ENCODE measurements at regions not wholly inside any gene's neighbourhood (a gene's known extent, or its start where the extent isn't known, plus 50 kb on each side); places are given as distances from the start of the nearest gene placed in this dataset.

DNA sequence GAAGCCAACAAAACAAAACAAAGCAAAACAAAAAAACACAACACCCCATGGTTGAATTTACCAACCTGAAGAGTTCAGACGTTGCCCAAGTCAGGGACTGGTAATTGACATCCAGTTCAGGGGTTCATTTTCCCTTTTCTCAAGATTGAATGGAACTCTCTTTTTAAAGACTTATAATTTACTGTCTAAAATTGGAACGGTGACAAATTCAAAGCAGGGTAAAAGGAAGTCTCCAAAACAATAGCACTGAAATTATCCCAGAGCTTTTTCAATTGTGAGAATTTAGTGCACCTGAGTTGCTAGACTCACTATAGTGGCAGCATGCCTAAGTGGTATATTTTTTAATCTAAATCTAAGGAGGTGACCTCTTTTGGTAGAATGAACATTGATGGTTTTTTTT is 90.9 kb upstream of the PREP start:
- H3K4me1 ChIP-seq = peaks cover 11 to 17% of the 10 kb centered on the region in 2 donors
- ATAC-seq (no peak), DNase-seq (no peak)
- intact Hi-C loops (cut with DNase I; ENCODE audit: low total_unique reads) = no loop called here
- TF ChIP-seq CTCF (IDR thresholded peaks at IDR 0.05 in 4 of 5, conservative IDR thresholded peaks at IDR 0.05 in 1 of 5) (no peak), POLR2A (IDR thresholded peaks at IDR 0.05) (no peak)
- H3K36me3 ChIP-seq = no peaks in the 10 kb centered on the region
- no peak overlapping the region for H3K4me3 ChIP-seq
- H3K27me3 ChIP-seq = no peaks in the 10 kb centered on the region
- peak overlapping the region in 1 of 4 donors; percentile 10 for H3K27ac ChIP-seq
- H3K9me3 ChIP-seq = no peaks in the 10 kb centered on the region
- in situ Hi-C loops (cut with MboI; ENCODE audit: low sequenced_read_pairs in 4 of 4) = no loop called here

DNA sequence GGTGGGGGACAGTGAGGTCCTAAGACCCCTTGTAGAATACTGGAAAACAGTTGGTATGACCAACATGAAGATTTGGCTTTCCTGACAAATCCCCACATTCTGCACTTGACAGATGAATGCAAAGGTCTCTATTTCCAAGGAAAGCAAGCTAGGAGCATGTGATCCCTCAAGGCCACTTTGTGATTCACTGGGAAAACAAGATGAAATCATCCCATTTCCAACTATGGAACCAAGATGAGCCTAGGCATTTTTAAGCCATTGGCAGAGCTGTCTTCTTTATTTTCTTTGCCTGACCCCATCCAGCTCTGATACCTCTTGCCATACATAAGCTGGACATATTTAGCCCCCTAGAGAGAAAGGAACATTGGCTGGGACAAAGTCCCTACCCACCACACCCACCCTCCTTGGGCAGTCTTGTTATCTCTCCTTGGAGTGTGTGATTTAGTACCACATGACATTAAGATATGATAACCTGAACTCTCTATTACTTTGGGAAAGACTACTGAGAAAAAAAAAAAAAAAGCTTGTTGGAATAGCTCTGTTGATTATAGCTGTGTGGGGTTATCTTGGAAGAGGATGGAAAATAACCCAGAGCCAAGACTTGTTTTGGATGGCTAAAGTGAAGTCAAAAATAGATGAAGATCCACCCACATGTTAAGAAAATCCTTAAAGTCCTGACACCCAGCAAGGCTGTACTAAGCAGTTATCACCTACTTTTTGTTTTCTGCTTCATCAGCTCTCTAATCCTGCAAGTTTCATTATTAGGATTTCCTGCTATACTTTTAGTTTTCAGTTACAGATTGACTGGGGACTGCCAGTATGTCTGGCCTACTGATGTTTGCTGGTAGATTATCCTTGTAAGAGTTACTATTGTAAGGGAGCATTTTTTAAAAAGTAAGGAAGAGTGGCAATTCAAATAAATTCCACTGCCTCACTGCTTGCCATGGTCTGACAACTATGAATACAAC is 90.1 kb upstream of the PREP start:
- ATAC-seq = no peak

DNA sequence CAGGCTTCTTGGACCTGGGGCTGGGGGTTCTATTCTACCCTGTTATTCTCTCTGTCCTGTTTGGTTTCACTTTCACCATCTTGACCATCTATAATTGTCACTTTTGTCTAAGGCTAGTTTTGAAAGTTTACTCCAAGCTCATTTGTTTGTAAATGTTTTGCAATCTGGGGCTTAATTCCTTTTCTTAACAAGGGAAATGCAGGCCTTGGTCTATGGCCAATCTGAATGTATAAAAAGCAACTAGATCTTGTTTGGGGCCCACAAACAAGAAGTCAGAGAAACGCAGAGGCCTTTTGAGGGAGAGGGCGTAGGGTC is 86.3 kb upstream of the PREP start:
- peak overlapping the region in 2 of 4 donors; percentile 24 to 60 for H3K27ac ChIP-seq
- DNase-seq (no peak), ATAC-seq (no peak)
- no peaks in the 10 kb centered on the region for H3K9me3 ChIP-seq
- intact Hi-C loops (cut with DNase I; ENCODE audit: low total_unique reads) (loop anchor here (5.0 to 10.0 kb wide), 3 partner anchors 506 to 733 kb away; partner anchors contain the start of gene PRDM1), in situ Hi-C loops (cut with MboI; ENCODE audit: low sequenced_read_pairs in 4 of 4) (loop anchor here in 3 of 4 donors (10.0 kb wide), 2 partner anchors 736 to 816 kb away; no protein-coding TSS in a partner anchor)
- H3K36me3 ChIP-seq = no peaks in the 10 kb centered on the region
- peaks cover 11 to 17% of the 10 kb centered on the region in 2 donors for H3K4me1 ChIP-seq
- TF ChIP-seq POLR2A (IDR thresholded peaks at IDR 0.05) (no peak), CTCF (IDR thresholded peaks at IDR 0.05 in 4 of 5, conservative IDR thresholded peaks at IDR 0.05 in 1 of 5) (no peak)
- H3K4me3 ChIP-seq = peak overlapping the region in 1 of 4 donors; percentile 6
- no peaks in the 10 kb centered on the region for H3K27me3 ChIP-seq

More for the DNA sequence above, 90.1 kb upstream of the PREP start:
- H3K27ac ChIP-seq = peak overlapping the region in 2 of 4 donors; percentile 2 to 10
- in situ Hi-C loops (cut with MboI; ENCODE audit: low sequenced_read_pairs in 4 of 4) (no loop called here), intact Hi-C loops (cut with DNase I; ENCODE audit: low total_unique reads) (no loop called here)
- H3K4me3 ChIP-seq = no peak overlapping the region
- H3K4me1 ChIP-seq = peaks cover 11 to 17% of the 10 kb centered on the region in 2 donors
- no peaks in the 10 kb centered on the region for H3K9me3 ChIP-seq
- no peaks in the 10 kb centered on the region for H3K27me3 ChIP-seq
- H3K36me3 ChIP-seq = no peaks in the 10 kb centered on the region
- TF ChIP-seq CTCF (IDR thresholded peaks at IDR 0.05 in 4 of 5, conservative IDR thresholded peaks at IDR 0.05 in 1 of 5) (no peak), POLR2A (IDR thresholded peaks at IDR 0.05) (no peak)
- no peak for DNase-seq

DNA sequence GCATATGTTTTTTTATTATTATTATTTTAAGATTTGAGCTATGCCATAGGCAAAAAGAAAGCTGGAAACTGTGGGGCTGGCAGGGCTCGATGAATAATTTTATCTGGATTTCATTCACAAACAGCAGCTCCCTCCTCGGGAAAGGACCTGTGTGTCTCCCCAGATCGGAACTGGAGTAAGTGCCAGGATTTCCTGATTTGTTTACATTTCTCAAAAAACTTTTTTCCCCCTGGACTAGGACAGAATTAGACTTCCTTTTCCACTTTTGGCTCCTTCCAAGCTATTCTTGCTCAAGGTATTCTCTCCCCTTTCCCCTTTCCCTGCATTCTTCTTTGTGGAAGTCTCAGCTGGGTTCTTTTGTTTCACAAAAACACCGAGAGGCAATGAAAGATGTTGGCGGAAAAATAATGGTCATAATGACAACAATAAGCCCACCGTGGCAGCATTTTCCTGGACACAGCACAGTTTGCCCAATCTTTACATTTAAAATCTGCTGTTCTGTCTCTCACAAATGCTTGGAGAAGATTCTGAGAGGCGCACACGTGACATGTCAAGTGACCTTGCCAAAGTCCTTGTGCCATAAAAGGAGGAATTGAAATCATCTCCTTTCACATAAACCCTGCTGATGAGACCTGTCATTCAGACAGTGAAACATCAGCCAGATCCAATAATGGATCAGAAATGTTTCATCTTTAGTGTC is 85.8 kb upstream of the PREP start:
- TF ChIP-seq CTCF (IDR thresholded peaks at IDR 0.05 in 4 of 5, conservative IDR thresholded peaks at IDR 0.05 in 1 of 5) (no peak), POLR2A (IDR thresholded peaks at IDR 0.05) (no peak)
- in situ Hi-C loops (cut with MboI; ENCODE audit: low sequenced_read_pairs in 4 of 4) = loop anchor here in 3 of 4 donors (10.0 kb wide), 2 partner anchors 736 to 816 kb away; no protein-coding TSS in a partner anchor
- Histone ChIP-seq H3K36me3 (no peaks in the 10 kb centered on the region), H3K4me1 (peaks cover 11% of the 10 kb centered on the region in 2 donors), H3K4me3 (peak overlapping the region in 3 of 4 donors; percentile 6 to 7 (median 6)), H3K9me3 (no peaks in the 10 kb centered on the region), H3K27ac (peak overlapping the region in 2 of 4 donors; percentile 24 to 60), H3K27me3 (no peaks in the 10 kb centered on the region)
- DNase-seq (no peak), ATAC-seq (peak in 1 of 2 donors; percentile 54)
- intact Hi-C loops (cut with DNase I; ENCODE audit: low total_unique reads) = loop anchor here (5.0 to 10.0 kb wide), 3 partner anchors 506 to 734 kb away; partner anchors contain the start of gene PRDM1

All from gastrocnemius medialis (tissue), 4 donors.